ENCODE measurements at regions not wholly inside any gene's neighbourhood (a gene's known extent, or its start where the extent isn't known, plus 50 kb on each side); places are given as distances from the start of the nearest gene placed in this dataset.

DNA sequence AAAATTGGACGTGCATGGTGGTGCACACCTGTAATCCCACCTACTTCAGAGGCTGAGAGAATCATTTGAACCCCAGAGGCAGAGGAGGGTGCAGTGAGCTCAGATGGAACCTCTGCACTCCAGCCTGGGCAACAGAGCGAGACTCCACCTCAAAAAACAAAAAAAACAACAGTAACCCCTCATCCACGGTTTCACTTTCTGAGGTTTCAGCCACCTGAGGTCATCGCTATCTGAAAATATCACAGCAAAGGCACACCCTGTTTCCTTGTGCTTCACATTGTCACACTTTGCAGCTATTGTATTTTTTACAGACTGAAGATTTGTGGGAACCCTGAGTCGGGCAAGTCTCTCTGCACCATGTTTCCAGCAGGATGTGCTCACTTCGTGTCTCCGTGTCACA, 54.1 kb upstream of the FOXQ1 start:
- TF ChIP-seq, protein P1, sequence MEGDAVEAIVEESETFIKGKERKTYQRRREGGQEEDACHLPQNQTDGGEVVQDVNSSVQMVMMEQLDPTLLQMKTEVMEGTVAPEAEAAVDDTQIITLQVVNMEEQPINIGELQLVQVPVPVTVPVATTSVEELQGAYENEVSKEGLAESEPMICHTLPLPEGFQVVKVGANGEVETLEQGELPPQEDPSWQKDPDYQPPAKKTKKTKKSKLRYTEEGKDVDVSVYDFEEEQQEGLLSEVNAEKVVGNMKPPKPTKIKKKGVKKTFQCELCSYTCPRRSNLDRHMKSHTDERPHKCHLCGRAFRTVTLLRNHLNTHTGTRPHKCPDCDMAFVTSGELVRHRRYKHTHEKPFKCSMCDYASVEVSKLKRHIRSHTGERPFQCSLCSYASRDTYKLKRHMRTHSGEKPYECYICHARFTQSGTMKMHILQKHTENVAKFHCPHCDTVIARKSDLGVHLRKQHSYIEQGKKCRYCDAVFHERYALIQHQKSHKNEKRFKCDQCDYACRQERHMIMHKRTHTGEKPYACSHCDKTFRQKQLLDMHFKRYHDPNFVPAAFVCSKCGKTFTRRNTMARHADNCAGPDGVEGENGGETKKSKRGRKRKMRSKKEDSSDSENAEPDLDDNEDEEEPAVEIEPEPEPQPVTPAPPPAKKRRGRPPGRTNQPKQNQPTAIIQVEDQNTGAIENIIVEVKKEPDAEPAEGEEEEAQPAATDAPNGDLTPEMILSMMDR (IDR thresholded peaks at IDR 0.05; ENCODE audit: low read depth, low read length), result no peak
- H3K4me3 ChIP-seq (replicated peaks in 1 of 2; ENCODE audit: low read depth in 2 of 2, low read length in 2 of 2), result no peak overlapping the region
- no peak for DNase-seq (ENCODE audit: low read depth in 2 of 2)

DNA sequence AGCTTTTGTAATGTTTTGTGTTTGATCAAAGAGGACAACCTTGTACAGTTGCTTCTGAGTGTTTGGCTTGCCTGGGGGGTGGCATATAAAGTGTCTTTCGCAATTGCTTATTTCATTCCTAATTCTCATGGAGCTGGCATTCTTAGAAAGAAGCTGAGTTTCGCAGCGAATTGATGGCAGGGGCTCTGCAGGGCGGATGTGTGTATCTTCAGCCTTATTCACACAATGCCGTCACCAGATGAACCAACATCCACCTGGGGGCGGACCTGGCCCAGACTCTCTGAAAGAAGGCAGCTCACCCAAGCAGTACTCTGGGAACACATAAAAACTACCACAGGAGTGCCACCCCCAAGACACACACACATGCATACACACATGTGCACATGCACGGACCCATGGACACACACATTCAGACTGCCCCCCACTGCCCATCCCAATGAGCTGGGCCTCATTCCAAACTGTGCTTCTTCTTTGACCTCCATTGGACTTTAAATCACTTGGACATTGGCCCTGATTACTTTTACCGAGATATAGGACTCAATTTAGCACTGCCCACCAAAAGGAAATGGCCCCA, 55.4 kb upstream of the FOXQ1 start:
- H3K4me3 ChIP-seq (replicated peaks in 1 of 2; ENCODE audit: low read depth in 2 of 2, low read length in 2 of 2), result no peak overlapping the region
- DNase-seq (ENCODE audit: low read depth in 2 of 2), result no peak
- TF ChIP-seq, protein P1 (IDR thresholded peaks at IDR 0.05; ENCODE audit: low read depth, low read length), result no peak

DNA sequence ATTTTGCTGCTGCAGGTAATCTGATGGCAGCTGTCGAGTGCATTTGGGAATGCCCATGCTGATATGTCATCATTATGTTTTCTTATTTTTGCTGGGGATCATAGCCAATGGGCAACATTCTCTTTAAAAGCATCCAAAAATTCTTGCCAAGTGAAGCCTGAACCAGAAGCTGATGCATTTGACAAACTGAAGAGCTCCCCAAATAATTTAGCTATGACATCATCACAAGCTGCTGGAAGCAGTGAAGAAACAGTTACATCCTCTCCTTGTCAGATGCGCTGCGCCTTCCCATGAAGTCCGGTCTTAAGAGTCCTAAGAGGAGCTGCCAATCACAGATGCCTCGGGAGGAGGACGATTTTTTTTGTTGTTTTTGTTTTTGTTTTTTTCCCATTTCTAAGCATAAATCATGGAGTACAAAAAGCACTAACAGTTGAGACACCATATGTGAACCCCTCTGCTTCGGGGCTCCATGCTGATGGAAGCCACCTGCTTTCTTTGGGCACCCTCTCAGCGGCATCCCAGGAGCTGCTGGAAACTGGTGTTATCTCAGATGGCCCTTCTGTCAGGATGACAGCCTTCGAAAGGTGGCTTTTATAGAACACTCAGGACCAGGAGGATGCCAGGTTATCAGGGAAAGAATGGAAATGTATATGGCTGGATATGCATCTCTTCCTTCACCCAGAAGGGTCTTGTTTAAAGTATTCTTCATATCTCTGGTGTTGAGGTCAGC, 56.1 kb upstream of the FOXQ1 start:
- no peak for DNase-seq (ENCODE audit: low read depth in 2 of 2)
- no peak overlapping the region for H3K4me3 ChIP-seq (replicated peaks in 1 of 2; ENCODE audit: low read depth in 2 of 2, low read length in 2 of 2)
- TF ChIP-seq, protein P1 (IDR thresholded peaks at IDR 0.05; ENCODE audit: low read depth, low read length), result no peak

DNA sequence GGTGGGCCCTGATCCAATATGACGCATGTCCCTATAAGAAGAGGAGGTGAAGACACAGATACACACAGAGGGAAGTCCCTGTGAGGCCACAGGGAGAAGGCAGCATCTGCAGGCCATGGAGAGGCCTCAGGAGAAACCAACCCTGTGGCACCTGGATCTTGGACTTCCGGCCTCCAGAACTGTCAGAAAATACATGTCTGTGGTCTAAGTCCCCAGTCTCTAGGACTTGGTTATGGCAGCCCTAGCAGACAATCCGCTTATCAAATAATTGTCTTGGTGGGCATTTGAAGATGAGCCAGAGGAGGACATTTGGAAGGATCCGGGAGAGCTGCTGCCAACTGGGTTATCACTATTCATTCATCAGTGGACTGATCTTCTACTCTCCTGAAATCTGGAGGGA, 57.6 kb upstream of the FOXQ1 start:
- DNase-seq (ENCODE audit: low read depth in 2 of 2), result no peak
- H3K4me3 ChIP-seq (replicated peaks in 1 of 2; ENCODE audit: low read depth in 2 of 2, low read length in 2 of 2), result no peak overlapping the region
- TF ChIP-seq, protein P1 (IDR thresholded peaks at IDR 0.05; ENCODE audit: low read depth, low read length), result no peak

DNA sequence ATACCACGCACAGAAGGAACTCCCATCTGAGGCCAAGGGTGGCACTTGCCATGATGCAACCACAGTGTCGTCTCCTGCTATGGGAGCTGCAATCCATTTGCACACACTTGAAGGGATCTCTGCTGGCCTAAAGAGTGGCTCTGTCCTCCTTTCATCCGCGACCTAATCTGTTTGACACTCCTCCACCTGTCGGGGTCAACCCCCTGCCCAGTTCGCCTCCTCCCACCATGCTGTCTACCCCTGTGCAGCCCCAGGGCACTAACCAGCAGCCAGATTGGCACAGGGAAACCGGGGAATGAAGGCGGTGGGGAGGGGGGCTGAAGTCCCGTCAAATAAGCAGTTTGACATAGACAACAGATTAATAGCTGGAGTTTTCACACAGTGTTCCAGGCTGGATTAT, 58.1 kb upstream of the FOXQ1 start:
- no peak for DNase-seq (ENCODE audit: low read depth in 2 of 2)
- no peak overlapping the region for H3K4me3 ChIP-seq (replicated peaks in 1 of 2; ENCODE audit: low read depth in 2 of 2, low read length in 2 of 2)

DNA sequence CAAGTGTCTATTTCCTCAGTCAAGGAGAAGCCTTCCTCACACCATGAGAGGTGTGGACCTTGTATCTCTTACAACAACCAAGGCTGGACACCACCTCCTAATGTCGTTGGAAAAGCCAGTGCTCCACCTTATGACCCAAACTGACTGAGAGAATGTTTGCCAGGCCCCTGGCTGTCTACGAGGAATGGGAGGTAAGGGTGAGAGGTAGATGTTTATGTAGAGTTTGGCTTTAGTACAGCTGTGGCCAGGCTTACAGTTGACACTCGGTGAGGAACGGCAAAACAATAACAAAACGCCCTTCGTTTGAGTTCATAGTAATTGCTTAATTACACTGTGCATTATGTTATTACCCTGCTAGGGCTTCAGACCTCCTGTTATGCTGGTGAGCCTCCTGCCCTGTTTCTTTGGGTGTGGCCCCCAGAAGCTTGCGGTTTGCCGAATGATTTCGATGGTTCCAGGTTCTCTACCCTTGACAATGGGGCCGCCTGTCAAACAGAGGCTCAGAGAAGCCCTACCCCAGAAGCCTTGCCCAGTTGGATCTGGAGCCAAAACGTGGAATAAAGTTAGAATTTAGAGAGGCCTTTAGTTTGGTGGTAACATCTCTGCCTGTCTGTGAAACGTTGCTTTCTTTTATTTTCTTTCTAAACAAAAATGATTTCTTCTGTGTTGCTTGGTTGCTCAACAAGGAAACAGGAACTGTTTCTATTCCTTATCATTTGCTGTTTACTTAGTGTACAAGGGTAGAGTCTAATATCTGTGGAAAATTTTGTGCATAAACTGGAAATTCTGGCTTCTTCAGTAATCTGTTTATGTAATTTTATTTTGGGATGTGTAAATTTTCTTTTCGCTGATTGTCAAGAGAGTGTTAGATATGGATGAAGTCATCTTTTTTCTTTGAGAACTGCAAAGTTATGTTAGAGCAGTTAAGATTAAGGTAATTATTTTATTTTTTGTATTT, 60.4 kb upstream of the FOXQ1 start:
- no peak overlapping the region for H3K4me3 ChIP-seq (replicated peaks in 1 of 2; ENCODE audit: low read depth in 2 of 2, low read length in 2 of 2)
- DNase-seq (ENCODE audit: low read depth in 2 of 2), result no peak
- TF ChIP-seq, protein P1 (IDR thresholded peaks at IDR 0.05; ENCODE audit: low read depth, low read length), result no peak

More for the DNA sequence above, 58.1 kb upstream of the FOXQ1 start:
- TF ChIP-seq, protein P1 (IDR thresholded peaks at IDR 0.05; ENCODE audit: low read depth, low read length), result no peak
